ENCODE measurements at regions not wholly inside any gene's neighbourhood (a gene's known extent, or its start where the extent isn't known, plus 50 kb on each side); places are given as distances from the start of the nearest gene placed in this dataset.

GRCh38 chr2:186911551-186912085 is 62.6 kb upstream of the ZSWIM2 start:
- no peak for DNase-seq (ENCODE audit: low read depth)
- H3K4me3 ChIP-seq (ENCODE audit: low read depth, low read length): no peak overlapping the region
- TF ChIP-seq CTCF (IDR thresholded peaks at IDR 0.05; ENCODE audit: low read depth, low read length, missing control alignments): no peak
- in situ Hi-C loops (cut with HindIII; ENCODE audit: low sequenced_read_pairs): no loop called here

GRCh38 chr2:186910996-186911395 is 62.0 kb upstream of the ZSWIM2 start:
- no peak overlapping the region for H3K4me3 ChIP-seq (ENCODE audit: low read depth, low read length)
- in situ Hi-C loops (cut with HindIII; ENCODE audit: low sequenced_read_pairs): no loop called here
- TF ChIP-seq CTCF (IDR thresholded peaks at IDR 0.05; ENCODE audit: low read depth, low read length, missing control alignments): no peak
- no peak for DNase-seq (ENCODE audit: low read depth)

DNA sequence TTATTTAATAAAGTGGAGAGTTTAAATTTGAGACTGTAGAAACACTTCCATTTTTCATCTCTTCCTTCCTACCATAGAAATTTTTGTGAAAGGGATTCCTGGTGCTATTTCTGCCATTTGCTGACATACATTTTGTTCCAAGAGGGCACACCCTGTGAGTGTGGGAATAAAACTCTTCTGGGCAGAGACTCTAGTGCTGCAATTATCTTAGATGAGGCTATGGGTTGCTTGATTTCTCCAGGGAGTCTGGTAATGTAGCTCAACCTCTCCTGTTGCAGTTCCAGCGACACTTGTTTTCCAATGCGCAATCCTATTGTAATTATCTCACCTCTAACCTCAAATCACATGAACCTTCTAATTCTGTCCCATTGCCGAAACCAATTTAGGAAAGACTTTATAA is 60.1 kb upstream of the ZSWIM2 start:
- no peak for TF ChIP-seq CTCF (IDR thresholded peaks at IDR 0.05; ENCODE audit: low read depth, low read length, missing control alignments)
- no peak for DNase-seq (ENCODE audit: low read depth)
- H3K4me3 ChIP-seq (ENCODE audit: low read depth, low read length): no peak overlapping the region
- in situ Hi-C loops (cut with HindIII; ENCODE audit: low sequenced_read_pairs): no loop called here

GRCh38 chr2:186907897-186908296 is 58.9 kb upstream of the ZSWIM2 start:
- TF ChIP-seq CTCF (IDR thresholded peaks at IDR 0.05; ENCODE audit: low read depth, low read length, missing control alignments): no peak
- no peak overlapping the region for H3K4me3 ChIP-seq (ENCODE audit: low read depth, low read length)
- in situ Hi-C loops (cut with HindIII; ENCODE audit: low sequenced_read_pairs): no loop called here
- DNase-seq (ENCODE audit: low read depth): no peak

DNA sequence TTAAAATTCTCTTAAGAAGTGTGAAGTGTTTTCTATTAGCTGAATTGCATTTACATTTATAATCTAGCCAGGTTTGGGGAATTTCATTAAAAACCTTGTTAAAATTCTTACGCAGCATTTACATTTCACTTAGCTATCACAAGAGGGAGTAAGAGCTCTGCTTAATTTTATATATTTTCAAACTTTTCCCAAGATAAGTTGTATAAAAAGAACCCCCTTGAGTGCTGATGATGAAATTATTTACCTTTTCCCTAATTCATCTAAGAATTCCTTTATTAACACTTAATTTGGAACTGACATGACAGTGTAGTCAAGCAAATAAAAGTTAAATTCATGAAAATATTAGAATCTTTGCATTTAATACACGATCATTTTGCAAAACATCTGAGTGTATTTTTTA is 54.2 kb upstream of the ZSWIM2 start:
- no peak for TF ChIP-seq CTCF (IDR thresholded peaks at IDR 0.05; ENCODE audit: low read depth, low read length, missing control alignments)
- in situ Hi-C loops (cut with HindIII; ENCODE audit: low sequenced_read_pairs): loop anchor here (5.0 kb wide), 1 partner anchor 549 kb away; no protein-coding TSS in a partner anchor
- H3K4me3 ChIP-seq (ENCODE audit: low read depth, low read length): no peak overlapping the region
- no peak for DNase-seq (ENCODE audit: low read depth)

Measured in astrocyte of the cerebellum (primary cell).